ENCODE measurements at regions not wholly inside any gene's neighbourhood (a gene's known extent, or its start where the extent isn't known, plus 50 kb on each side); places are given as distances from the start of the nearest gene placed in this dataset.

DNA sequence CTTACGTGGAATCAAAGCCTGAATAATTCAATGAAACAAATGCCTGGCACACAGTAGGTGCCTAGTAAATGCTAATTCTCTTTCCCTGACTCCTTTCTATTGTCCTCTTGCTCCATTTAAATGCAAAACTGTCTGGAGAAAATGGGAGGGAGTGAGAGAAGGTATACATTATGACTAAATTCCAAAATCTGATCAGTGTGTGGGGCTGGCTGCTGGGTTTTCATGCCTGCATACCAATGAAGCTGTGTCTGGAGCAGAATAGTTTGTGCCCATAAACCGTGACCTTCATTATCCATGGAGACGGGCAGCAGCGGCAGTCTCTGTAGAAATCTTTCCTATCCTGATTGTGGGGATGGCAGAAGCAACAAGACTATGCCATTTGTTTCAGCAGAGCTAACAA lies 223.4 kb upstream of the ZBED5 start:
- Histone ChIP-seq H3K9me3 (replicated peaks; ENCODE audit: control insufficient read depth, insufficient read depth, low read length) (no peaks in the 10 kb centered on the region), H3K36me3 (ENCODE audit: control insufficient read depth in 2 of 2, insufficient read depth in 2 of 2, low read length in 1 of 2) (no peaks in the 10 kb centered on the region), H3K27me3 (replicated peaks in 1 of 2; ENCODE audit: control insufficient read depth in 2 of 2, insufficient read depth in 2 of 2, low read length in 1 of 2) (no peaks in the 10 kb centered on the region; a peak in 1 of 4 replicates), H3K9ac (ENCODE audit: control insufficient read depth, insufficient read depth, low read length) (no peak overlapping the region), H3K4me2 (ENCODE audit: control insufficient read depth, insufficient read depth) (no peak overlapping the region), H3K79me2 (ENCODE audit: control insufficient read depth, insufficient read depth, low read length) (no peaks in the 10 kb centered on the region), H3K27ac (ENCODE audit: control insufficient read depth, insufficient read depth) (no peak overlapping the region), H2AFZ (ENCODE audit: control insufficient read depth, low read depth, low read length) (no peak overlapping the region), H3K4me3 (no peak overlapping the region), H3K4me1 (ENCODE audit: control insufficient read depth, insufficient read depth, low read length) (no peaks in the 10 kb centered on the region), H4K20me1 (ENCODE audit: control insufficient read depth, insufficient read depth) (no peaks in the 10 kb centered on the region)
- no peak for DNase-seq (ENCODE audit: low read depth, low spot score)
- ChIA-PET POLR2A (no interaction called here), RAD21 (ENCODE audit: unreplicated experiment) (no interaction called here), CTCF (no interaction called here), SMC1A (ENCODE audit: uncharacterized antibody, unreplicated experiment) (no interaction called here)
- no peak for FAIRE-seq
- BruUV-seq (replicated peaks), result no TSS peak
- intact Hi-C loops (cut with micrococcal nuclease; ENCODE audit: unreplicated experiment) (no loop called here), in situ Hi-C loops (cut with MboI) (no loop called here)
- 31% methylated on average over 4 of the region's 4 CpGs for WGBS (ENCODE audit: insufficient coverage, insufficient replicate concordance, low lambda C conversion rate, missing lambda C conversion rate)
- no peak for ATAC-seq
- TF ChIP-seq ZZZ3 (IDR thresholded peaks at IDR 0.05; ENCODE audit: control insufficient read depth, insufficient read length, low read depth) (no peak), CBFB (IDR thresholded peaks at IDR 0.05; ENCODE audit: low read depth) (no peak), POLR2AphosphoS2 (IDR thresholded peaks at IDR 0.05; ENCODE audit: low read depth, low read length) (no peak), GATAD2B (conservative IDR thresholded peaks at IDR 0.05; ENCODE audit: low read depth) (no peak), NFIC (IDR thresholded peaks at IDR 0.05; ENCODE audit: low read depth, low read length) (no peak), CBX3 (IDR thresholded peaks at IDR 0.05; ENCODE audit: borderline replicate concordance, low read depth) (no peak), MEF2A (IDR thresholded peaks at IDR 0.05; ENCODE audit: insufficient read depth, low read depth, low read length) (no peak), SMC3 (IDR thresholded peaks at IDR 0.05; ENCODE audit: borderline replicate concordance, low read length) (no peak), SMAD1 (IDR thresholded peaks at IDR 0.05; ENCODE audit: low read depth, partially characterized antibody) (no peak)
- TF ChIP-seq, protein P1, sequence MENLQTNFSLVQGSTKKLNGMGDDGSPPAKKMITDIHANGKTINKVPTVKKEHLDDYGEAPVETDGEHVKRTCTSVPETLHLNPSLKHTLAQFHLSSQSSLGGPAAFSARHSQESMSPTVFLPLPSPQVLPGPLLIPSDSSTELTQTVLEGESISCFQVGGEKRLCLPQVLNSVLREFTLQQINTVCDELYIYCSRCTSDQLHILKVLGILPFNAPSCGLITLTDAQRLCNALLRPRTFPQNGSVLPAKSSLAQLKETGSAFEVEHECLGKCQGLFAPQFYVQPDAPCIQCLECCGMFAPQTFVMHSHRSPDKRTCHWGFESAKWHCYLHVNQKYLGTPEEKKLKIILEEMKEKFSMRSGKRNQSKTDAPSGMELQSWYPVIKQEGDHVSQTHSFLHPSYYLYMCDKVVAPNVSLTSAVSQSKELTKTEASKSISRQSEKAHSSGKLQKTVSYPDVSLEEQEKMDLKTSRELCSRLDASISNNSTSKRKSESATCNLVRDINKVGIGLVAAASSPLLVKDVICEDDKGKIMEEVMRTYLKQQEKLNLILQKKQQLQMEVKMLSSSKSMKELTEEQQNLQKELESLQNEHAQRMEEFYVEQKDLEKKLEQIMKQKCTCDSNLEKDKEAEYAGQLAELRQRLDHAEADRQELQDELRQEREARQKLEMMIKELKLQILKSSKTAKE (IDR thresholded peaks at IDR 0.05; ENCODE audit: low read depth, poor library complexity, severe bottlenecking), result no peak
